ENCODE measurements at regions not wholly inside any gene's neighbourhood (a gene's known extent, or its start where the extent isn't known, plus 50 kb on each side); places are given as distances from the start of the nearest gene placed in this dataset.

GRCh38 chr5:96611946-96612345 is 50.2 kb upstream of the CAST start:
- no peaks in the 10 kb centered on the region for H3K36me3 ChIP-seq (ENCODE audit: control insufficient read depth in 2 of 2, insufficient read depth in 1 of 2, low read length in 2 of 2)
- ChIA-PET CTCF (interaction anchor here (0.6 to 9.8 kb wide), 8 partner anchors 9 to 551 kb away, joined by 3 to 110 read pairs (median 6); no protein-coding TSS in a partner anchor), POLR2A (no interaction called here)

More at GRCh38 chr5:96611946-96612345, 50.2 kb upstream of the CAST start:
- TF ChIP-seq ZNF274 (IDR thresholded peaks at IDR 0.05; ENCODE audit: low read length) (no peak), ZNF274 (tag by site-specific recombination; IDR thresholded peaks at IDR 0.05; ENCODE audit: borderline replicate concordance) (no peak), SP7 (tag by site-specific recombination; IDR thresholded peaks at IDR 0.05) (no peak), ZNF221 (tag by site-specific recombination; IDR thresholded peaks at IDR 0.05; ENCODE audit: borderline replicate concordance) (no peak), ZNF785 (tag by site-specific recombination; IDR thresholded peaks at IDR 0.05) (no peak), ZBTB1 (tag by site-specific recombination; IDR thresholded peaks at IDR 0.05) (no peak), ZNF658 (tag by site-specific recombination; IDR thresholded peaks at IDR 0.05) (no peak), ZNF37A (tag by site-specific recombination; IDR thresholded peaks at IDR 0.05) (no peak)
- Histone ChIP-seq H3K4me1 (ENCODE audit: control insufficient read depth, insufficient read depth, low read length) (no peaks in the 10 kb centered on the region), H3K4me3 (ENCODE audit: low read depth, low read length) (no peak overlapping the region), H3K27ac (ENCODE audit: extremely low read depth, low read depth, low read length) (no peak overlapping the region), H3K9me3 (ENCODE audit: control insufficient read depth, insufficient read depth, low read depth, low read length) (no peaks in the 10 kb centered on the region)
